ENCODE measurements at regions not wholly inside any gene's neighbourhood (a gene's known extent, or its start where the extent isn't known, plus 50 kb on each side); places are given as distances from the start of the nearest gene placed in this dataset.
"Not testable (repeated sequence)": the region's sequence is repeated elsewhere in the genome, so short reads cannot be mapped to it uniquely, and the experiment has no call there.

DNA sequence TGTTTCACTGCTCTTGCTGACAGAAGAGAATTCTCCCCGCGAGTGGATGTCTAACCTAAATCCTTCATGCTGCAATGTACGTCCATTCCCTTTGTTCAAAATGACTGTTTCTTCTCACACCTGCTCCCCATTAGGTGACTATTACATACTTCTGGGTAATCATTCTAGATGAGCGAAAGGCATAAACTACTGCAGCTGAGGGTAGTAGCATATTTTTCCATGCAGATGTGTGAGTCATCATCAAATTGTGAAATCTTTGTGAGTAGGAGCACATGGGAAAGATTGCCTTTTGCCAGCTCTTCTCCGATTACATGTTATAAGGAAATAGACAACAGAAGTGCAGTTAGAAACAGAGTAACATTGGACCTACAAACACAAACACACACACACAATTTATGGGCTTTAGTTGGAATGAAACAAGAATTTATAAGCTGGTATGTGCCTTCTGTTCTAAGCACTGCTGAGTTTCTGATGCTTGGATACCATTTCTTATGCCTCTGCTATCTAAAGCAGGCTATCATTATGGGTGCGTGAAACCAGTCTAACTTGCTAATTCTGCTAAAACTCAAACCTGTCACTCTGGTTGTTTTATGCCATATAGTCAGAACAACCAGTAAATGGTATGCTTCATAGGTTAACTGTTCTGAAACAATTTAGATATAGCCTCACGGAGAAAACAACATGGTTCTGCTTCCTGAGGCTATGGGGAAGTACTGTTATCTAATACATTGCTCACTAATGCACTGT lies 346.9 kb upstream of the PSMD7 start:
- no peak for DNase-seq

DNA sequence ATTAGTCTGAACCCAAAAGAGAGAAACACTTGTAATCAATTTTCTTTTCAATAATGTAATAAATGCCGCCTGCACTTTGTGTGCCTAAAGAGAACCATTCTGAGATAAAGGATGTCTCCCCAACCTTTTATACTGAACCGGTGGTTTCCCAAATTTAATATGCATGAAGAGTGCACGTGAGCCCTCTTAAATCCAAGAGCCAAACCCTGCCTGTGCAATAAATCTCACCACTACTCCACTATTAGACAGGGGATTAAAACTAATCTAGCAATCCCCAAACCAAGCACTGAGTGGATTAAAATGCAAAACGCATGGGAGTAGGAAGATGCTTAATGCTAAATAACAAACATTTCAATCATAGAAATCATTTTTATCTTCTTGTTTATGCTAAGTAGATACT lies 351.0 kb upstream of the PSMD7 start:
- no peak for DNase-seq

DNA sequence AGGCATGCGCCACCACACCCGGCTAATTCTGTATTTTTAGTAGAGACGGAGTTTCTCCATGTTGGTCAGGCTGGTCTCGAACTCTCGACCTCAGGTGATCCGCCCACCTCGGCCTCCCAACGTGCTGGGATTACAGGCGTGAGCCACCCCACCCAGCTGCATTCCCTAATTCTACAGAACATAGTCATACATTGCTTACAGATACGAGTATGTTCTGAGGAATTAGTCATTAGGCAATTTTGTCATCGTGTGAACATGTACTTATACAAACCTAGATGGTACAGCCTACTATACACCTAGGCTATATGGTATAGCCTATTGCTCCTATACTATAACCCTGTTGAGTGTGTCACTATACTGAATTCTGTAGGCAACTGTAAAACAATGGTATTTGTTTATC lies 353.4 kb upstream of the PSMD7 start:
- not testable (repeated sequence) for DNase-seq

DNA sequence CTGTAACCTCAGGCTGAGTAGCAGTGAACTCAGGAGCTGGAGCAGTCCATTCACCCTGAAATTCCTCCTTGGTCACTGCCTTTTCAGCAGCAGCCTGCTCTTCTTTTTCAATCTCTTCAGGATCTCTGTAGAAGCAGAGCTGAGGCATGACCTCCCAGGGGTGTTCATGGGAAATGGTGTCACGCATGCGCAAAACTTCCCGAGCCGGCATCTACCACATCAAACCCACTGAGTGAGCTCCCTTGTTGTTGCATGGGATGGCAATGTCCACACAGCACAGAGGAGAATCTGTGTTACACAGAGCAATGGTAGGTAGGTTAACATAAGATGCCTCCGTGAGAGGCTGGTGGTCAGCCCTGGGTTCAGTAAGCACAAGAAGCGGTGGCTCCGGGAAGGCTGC lies 355.8 kb upstream of the PSMD7 start:
- not testable (repeated sequence) for DNase-seq

- DNase-seq: no peak
Observed at GRCh38 chr16:73923951-73924350, 372.7 kb upstream of the PSMD7 start.

DNA sequence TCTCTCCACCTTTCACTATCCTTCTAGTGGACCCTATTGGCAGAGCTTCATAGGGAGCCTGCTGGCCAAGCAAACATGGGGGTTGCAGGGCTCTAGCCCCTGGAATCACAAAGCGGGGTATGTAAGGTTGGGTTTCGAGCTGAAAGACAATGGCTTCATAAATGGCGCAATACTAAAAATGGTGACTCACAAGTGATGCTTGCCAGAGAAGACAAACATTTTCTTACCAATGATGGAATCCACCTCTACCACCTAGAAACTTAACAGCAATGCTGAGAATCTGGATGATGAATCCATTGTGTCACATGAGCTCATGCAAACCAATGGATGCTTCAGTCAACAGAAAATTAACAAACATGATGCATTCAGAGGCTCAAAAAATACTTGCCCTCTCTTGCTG lies 375.3 kb upstream of the PSMD7 start:
- DNase-seq: no peak

GRCh38 chr16:73916829-73917594 lies 379.6 kb upstream of the PSMD7 start:
- DNase-seq: no peak

DNA sequence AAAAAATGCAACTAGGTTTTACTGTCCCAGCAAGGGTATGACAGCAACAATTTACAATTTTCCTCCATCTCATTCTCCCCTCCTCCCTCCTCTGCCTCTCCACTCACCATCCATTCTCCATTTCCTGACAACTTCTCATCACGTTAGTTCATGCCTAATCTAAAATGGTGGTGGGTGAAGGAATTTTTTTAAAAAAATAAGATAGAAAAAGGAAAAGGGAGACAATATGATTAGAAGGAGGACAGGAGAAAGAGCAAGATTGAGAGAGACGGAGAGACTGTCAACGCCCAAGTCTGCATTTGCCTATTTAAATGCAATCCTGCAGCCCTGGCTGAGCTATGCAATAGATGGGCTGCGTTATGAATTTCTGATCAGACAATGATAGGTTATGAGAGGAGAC lies 380.7 kb upstream of the PSMD7 start:
- DNase-seq: no peak

DNA sequence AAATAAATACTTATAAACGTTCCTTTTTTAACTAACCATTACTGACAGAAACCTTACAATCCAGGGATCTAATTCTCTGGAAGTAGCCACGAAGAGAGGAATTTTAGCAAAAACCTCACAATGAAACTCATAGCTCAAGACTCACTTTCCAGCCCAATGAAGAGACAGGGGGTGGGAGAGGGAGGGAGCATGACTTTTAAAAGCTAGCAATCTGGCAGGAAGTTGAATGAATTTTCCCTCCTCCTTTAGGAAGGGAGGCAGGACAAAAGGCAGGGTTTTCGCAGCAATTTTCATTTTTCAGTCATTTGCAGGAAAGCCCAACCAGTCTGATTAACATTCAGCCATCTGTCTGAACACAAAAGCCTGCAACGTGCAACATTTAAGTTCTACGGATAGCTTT lies 381.5 kb upstream of the PSMD7 start:
- no peak for DNase-seq

DNA sequence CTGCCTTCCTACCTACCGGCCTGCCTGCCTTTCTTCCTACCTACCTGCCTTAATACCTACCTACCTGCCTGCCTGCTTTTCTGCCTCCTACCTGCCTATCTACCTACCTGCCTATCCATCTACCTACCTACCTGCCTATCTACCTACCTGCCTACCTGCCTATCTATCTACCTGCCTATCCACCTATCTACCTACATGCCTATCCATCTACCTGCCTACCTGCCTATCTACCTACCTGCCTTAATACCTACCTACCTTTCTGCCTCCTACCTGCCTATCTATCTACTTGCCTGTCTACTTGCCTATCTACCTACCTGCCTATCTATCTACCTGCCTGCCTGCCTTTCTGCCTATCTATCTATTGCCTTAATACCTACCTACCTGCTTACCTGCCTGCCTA lies 383.8 kb upstream of the PSMD7 start:
- no peak for DNase-seq

DNA sequence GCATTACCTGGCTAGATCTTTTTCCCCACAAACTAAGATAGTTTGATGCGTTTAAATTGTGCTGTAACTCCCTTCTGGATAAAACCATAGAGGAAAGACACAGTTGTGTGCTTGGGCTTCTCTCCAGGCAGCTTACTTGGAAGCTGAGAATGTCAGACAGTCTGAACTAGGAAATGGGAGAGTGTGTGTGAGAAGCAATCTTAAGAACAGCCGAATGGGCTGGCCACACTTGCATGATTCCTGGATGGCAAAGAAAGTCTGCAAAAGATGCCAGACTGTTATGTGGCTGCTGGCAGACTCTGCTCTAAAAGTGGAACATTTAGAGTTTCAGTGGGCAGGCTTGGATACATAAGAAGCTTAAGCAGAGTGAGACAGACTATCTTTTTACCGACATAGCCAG lies 384.3 kb upstream of the PSMD7 start:
- DNase-seq: no peak

DNA sequence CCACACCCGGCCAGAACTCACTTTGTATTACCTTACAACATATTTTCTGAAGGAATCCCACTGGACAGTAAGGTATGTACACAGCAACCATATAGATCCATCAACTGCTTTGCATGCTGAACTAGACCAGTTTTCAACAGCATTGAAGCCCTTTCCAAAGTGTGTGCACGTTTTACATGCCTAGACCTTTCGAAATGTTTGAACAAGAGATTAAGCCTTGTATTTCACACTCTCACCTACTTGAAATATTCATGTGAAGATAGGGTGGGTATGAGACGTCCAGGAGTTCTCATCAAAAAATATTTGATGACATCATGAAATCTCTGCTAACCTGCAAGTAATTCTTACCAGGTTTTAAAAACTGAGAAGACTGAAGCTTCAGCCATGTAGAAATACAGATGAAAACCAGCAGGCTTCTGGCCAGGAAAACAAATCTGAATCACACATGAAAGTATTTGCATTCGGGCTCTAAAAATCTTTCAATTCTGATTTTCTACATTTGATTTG lies 387.0 kb upstream of the PSMD7 start:
- DNase-seq: no peak

DNA sequence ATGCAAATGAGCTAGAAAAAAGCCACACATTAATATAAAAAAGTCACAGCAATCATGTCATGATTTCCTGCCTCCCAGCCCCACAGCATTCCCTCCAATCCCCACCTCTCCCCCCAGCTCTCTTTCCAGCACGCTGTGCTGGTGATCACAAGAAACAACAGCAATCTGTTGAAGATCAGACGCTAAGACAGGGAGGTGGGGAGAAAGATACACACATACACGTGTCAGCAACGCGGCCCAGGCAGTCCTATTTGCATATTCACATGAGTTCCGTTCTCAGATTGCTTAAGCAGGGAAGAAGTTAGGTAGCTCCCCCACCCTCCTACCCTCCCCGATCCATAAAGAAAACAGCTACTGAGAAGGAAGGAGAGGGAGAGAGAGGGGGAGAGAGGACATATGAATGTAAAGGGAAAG lies 405.5 kb upstream of the PSMD7 start:
- no peak for DNase-seq

- no peak for DNase-seq
Observed at GRCh38 chr16:73890186-73891128, 406.2 kb upstream of the PSMD7 start.

DNA sequence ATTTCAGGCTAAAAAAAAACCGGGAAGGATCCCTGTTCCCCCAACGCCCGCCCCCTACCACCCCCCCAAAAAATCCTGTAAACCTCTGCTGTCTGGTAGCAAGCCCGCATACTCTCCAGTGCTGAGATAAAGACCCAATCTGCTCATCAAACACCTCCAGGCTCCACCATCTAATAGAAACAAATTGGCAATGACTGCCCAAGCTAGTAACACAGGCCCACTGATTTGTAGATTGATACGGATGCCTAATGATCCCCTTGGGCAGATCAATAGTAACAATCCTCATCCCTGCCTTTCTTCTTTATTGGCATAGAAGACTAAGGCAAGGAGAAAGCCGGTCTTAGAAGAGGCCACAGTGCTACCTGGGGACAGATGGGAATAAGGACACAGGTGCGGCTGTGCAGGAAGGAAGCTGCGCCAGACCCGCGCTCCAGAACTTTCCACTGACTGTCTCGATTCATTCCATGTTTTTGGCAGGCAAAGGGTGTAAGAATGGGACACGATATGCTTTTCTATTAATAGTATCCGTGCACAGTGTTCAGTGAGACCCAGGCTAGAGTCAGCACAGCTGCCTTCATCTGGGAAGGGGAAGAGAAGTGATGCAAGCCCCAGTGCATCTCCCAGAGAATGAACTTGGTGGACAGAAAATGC lies 407.6 kb upstream of the PSMD7 start:
- no peak for DNase-seq

GRCh38 chr16:73887911-73888310 lies 408.7 kb upstream of the PSMD7 start:
- no peak for DNase-seq

DNA sequence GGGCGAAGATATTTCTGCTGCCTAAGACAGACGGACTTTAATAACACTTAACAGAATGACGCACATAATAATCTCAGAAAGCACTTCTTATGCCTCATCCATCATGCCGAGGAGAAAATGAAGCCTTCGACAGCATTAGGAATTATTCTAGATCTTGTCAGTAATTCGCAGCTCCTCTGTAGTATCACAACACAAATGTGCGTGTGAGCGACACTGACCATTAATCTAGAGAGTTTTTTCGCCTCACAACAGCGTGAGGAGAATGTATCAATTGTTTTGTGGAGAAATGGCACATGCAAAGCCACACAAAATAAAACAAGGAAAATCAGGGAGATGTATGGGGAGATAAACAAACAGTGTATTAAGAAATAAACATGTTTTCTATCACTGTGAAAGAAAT lies 410.2 kb upstream of the PSMD7 start:
- no peak for DNase-seq

DNA sequence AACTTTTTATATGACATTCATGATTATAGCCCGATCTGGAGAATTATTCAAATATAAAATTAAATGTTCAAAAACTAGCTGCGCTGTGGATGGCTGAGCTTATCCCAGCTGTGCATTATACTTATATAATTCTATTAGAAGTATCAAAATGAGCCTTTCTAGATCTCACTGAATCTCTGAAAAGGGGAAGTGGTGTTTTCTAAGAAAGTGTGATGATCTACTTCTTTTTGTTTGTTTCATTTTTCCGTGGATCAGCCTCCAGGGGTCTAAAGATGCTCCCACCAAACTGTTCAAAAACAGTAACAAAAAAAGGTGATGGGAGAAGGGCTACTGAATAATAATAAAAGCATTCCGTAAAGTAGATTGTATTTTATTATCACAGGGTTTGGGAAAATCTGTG lies 411.3 kb upstream of the PSMD7 start:
- no peak for DNase-seq

GRCh38 chr16:73883841-73884240 lies 412.8 kb upstream of the PSMD7 start:
- no peak for DNase-seq

DNA sequence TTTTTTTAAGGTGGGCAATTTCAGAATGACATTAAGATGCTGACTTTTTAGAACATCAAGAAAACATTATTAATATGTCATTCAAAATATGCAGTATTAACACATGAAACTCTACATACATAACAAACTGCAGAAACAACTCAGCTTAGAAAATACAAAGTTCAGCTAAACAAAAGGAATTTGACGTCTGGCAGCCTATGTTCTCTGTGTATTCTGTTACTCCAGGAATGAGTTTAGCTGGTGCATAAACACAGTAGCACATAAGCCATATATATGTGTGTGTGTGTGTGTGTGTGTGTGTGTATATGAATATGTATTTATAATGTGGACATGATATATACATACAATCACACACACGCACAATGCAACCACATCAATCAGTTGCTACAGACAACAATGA lies 413.5 kb upstream of the PSMD7 start:
- no peak for DNase-seq

DNA sequence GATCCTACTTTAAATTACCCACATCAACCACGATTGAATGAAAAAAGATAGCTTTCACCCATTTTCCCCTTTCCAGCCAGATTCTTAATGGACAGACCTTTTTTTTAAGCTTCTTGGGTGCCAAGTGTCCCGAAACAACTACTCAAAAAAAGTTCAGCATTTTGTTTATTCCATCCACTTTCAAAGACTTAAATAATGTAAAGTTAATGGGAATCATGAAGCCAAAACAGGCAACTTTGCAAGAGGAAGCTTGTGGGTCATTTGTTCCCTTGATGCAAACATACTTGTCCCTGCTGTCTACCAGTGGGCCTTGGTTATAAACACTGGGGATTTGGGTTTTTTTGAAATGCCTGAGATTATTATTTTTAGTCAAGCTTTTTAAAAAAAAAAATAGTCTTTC lies 414.0 kb upstream of the PSMD7 start:
- DNase-seq: no peak

GRCh38 chr16:73882033-73882432 lies 414.6 kb upstream of the PSMD7 start:
- no peak for DNase-seq

DNA sequence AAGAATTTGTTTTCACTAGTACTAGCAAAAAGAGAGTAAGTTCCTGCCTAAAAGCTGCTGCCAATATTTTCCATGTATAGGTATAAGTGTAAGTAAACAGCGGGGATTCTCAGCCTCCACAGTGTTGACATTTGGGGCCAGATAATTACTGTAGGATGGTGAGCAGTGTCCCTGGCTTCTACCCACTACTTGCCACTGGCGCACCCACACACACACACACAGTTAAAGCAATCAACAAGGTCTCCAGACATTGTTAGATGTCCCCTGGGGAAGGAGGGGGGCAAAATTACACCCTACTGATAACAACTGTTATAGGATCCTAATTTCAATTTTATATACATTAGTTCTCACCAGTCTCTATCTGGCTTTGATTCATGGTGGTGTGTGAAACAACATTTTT lies 417.0 kb upstream of the PSMD7 start:
- DNase-seq: no peak

Data from inflammatory macrophage (primary cell).